Gastroesophageal sphincter (tissue), 3 donors: ENCODE measurements at regions not wholly inside any gene's neighbourhood (a gene's known extent, or its start where the extent isn't known, plus 50 kb on each side); places are given as distances from the start of the nearest gene placed in this dataset.

Source experiments
- POLR2A ChIP-seq, 2 donors: fragments of 450-650 bp; IDR thresholded peaks; one replicate each; pipeline ENCODE4 v1.6.1; 2017; ENCODE audit warnings: antibody characterized with exemption in 2 of 2, mild to moderate bottlenecking in 2 of 2, moderate library complexity in 1 of 2
- TF ChIP-seq, protein P1 (sequence below), 4 experiments: fragments of 200-600 bp in 2 of 4; fragments of 450-650 bp in 2 of 4; sonication (generic) in 1 of 4; IDR thresholded peaks; one replicate each; pipeline ENCODE4 v1.5.1; 2017 to 2019; ENCODE audit warnings: antibody characterized with exemption in 4 of 4, mild to moderate bottlenecking in 2 of 4, moderate library complexity in 2 of 4

DNA sequence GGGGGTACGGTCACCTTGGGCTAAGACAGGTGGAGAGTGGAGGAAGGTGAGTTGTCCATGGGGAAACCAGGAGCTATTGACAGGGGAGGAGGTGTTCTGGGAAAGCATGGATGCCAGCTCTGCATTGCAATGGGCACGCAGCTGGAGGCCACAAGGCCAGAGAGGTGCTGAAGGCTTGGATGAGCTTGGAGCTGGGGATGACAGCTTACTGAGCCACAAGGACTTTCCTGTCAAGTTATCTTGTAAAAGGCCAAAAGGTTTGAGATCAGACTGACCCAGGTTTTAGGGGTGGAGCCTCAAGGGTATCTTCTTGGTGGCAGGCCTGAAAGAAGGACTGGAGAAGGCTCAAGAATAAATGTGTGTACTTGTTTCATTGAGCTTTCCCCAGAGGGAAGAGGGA lies 115.2 kb downstream of the ASB7 start:
- TF ChIP-seq POLR2A (IDR thresholded peaks at IDR 0.05): no peak
- TF ChIP-seq, protein P1, sequence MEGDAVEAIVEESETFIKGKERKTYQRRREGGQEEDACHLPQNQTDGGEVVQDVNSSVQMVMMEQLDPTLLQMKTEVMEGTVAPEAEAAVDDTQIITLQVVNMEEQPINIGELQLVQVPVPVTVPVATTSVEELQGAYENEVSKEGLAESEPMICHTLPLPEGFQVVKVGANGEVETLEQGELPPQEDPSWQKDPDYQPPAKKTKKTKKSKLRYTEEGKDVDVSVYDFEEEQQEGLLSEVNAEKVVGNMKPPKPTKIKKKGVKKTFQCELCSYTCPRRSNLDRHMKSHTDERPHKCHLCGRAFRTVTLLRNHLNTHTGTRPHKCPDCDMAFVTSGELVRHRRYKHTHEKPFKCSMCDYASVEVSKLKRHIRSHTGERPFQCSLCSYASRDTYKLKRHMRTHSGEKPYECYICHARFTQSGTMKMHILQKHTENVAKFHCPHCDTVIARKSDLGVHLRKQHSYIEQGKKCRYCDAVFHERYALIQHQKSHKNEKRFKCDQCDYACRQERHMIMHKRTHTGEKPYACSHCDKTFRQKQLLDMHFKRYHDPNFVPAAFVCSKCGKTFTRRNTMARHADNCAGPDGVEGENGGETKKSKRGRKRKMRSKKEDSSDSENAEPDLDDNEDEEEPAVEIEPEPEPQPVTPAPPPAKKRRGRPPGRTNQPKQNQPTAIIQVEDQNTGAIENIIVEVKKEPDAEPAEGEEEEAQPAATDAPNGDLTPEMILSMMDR (IDR thresholded peaks at IDR 0.05): no peak
